ENCODE measurements at regions not wholly inside any gene's neighbourhood (a gene's known extent, or its start where the extent isn't known, plus 50 kb on each side); places are given as distances from the start of the nearest gene placed in this dataset.

DNA sequence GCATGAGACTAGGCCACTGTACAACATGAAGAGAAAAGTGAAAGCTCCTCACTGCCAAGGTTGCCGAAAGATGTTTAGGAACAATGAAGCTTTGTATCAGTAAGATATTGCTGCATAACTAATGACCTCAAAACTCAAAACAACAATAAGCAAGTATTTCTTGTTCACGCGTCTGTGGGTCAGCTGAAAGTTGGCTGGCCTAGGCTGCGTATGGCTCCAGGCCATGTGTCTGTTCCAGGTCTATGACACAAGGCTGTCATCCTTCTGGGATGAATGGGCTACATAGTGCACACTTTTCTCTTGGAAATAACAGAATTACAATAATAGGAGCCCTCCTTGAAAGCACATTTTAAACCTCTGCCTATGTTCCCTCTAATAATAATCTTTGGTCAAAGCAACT is 515.9 kb downstream of the PLPP3 start:
- CTCF ChIA-PET = no interaction called here
- POLR2A ChIA-PET = no interaction called here

DNA sequence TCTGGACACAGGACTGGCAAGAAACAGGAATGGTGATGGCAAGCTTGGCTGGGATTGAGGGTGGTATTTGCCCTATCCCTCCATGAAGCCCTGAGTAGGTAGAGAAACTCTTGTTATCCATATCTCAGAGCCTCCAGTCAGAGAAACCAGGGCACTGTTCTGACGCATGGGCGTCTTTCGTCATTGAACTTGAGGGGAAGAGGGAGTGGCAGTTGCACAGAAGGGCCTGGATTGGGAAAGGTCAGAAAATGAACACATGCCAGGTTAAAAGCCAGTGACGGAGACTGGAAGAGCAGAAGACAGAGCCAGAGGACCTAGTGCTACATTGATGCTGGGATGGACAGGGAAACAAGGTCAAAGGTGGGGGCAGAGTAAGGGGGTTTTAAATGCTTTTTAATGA is 516.7 kb downstream of the PLPP3 start:
- ChIA-PET POLR2A (no interaction called here), CTCF (no interaction called here)

DNA sequence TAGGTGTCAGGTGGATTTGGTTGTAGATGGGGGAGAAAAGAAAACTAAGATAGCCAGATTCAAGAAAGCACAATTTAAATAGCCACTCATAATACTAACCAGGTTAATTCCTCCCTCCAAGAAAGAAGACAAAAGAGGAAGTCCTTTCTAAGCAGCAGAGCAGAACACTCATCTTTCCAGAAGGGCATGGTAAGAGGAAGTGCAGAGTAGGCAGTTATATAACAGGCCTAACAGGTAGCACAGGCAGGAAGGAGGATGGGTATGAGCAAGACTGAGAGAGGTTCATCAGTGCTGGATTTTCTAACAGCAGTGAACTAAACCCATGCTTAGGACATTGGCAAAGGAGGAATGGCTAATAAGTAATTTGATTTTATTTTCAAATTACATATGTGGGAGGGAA is 517.5 kb downstream of the PLPP3 start:
- CTCF ChIA-PET = no interaction called here
- POLR2A ChIA-PET = no interaction called here

DNA sequence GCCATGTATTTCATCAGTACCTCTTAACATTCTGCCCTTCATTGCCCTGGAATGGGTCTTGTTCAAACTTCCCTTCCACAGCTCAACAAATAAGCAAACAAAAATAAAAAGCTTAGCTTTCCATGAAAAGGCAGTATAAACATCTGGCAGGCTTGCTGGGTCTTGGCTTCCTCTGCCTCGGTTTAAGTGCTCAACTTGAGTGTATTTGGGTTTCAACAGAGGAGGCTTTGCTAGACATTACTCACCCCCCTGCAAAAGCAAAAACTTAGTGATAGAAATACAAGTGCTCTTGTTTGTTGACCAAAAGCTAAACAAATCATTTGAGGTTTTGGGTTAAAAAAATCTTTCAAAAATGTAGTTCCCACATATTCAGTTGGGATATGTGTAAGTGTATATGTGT is 518.5 kb downstream of the PLPP3 start:
- ChIA-PET POLR2A (no interaction called here), CTCF (no interaction called here)

DNA sequence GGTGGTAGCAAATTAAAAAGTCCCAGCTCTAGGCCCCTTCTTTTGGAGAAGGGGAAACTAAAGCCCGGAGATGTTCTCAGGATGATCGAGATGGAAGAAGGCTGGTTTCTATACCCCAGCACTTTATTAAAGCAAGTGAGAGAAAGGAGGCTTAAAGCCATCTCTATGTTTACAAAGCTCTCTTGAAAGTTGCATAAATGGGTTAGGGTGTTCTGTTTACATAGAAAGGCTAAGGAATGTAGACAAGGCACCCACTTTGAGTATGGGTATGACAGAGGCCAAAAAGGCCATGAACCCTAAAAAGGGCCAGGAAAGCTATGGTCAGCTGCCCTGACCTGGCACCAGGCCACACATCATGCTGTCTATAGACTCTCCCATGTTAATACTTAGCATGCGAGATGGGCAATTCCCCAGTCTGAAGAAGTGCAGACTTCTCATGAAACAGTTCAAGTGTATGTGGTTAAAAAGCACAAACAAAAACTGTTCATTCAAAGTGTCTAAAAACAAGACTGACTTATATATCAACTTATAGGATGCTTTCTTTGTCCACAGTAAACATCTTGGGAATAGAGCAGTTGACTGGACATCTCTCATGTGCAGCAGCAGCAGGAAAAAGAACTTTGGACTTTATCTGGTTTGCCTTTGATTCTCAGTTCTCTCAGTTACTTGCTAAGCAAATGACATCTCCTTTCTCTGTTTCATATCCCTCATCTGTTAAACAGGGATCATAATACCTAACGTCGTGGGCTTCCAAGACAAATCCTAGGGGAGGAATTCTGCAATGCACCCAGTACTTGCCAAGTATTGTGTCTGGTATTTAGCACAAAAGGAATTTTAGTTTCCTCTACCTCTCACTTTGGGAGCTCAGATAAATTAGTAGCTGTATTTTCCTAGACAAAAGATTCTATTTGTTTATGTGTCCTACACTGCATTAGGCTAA is 521.6 kb downstream of the PLPP3 start:
- ChIA-PET CTCF (no interaction called here), POLR2A (no interaction called here)

GRCh38 chr1:56056438-56057287 is 522.7 kb downstream of the PLPP3 start:
- ChIA-PET POLR2A (no interaction called here), CTCF (no interaction called here)

- ChIA-PET CTCF (no interaction called here), POLR2A (no interaction called here)
Observed at GRCh38 chr1:56054959-56055358, 524.4 kb downstream of the PLPP3 start.

DNA sequence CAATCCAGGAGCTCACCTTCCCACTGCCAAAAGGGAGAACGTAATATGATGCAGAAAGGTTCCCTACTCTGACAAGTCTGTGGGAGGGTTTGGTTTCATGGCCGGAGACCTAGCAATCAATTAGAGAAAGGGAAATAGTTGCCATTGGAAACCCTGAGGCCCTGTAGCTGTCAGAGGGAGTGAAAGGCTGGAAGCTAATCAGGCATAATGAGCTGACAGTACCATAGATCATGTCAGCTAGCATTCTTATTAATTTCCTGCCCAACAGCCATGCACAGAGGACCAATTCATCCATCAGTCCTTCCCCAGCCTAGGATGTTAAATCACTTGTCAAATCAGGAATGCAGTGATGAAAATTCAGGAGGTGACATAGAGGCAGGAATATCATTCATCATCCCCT is 527.3 kb downstream of the PLPP3 start:
- ChIA-PET CTCF (no interaction called here), POLR2A (no interaction called here)

DNA sequence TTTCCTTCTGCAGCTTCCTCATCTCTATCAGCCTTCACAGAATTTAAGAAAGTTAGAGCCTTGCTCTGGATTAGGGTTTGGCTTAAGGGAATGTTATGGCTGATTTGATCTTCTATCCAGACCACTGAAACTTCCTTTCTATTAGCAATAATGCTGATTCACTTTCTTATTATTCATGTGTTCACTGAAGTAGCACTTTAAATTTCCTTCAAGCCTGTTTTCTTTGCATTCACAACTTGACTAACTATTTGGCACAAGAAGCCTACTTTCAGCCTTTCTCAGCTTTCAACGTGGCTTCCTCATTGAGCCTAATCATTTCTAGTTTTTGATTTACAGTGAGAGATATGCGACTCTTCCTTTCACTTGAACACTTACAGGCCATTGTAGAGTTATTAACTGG is 528.5 kb downstream of the PLPP3 start:
- POLR2A ChIA-PET = no interaction called here
- CTCF ChIA-PET = no interaction called here

DNA sequence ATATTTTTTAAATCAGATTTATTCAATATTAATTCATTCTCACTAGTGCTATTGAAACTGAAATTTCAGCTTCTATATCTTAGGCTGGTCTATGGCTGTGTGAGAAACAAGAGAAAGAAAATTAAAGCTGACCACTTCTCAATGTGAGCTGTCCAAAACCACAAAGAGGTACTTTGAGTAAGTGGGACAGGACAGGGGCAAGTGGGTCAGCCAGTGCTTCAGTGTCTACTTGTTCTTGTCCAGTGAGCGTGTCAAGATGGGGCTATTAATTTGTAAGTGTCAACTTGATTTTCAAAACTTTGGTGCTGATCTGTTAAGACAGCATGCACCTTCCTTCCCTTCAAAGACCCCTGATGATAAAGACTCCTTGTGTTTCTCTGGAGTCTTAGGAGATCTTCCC is 533.9 kb downstream of the PLPP3 start:
- POLR2A ChIA-PET = no interaction called here
- CTCF ChIA-PET = no interaction called here

DNA sequence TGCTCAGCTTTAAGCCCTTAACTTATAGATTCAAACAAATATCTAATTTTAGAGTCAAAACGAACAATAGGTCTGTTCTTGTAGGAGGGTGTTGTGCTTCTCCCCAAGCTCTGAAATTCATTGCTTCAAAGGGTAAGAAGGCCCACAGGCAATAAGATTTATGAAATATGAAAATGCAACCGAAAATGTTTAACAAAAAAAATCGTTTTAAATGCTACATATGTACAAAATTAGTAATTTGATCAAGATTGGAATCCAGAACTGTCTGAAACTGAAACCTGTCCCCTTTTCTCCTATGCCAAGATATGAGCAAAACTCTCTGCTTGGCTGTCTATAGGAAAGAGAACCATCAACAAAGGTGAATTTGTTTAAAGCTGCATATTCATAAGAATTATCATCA is 534.3 kb downstream of the PLPP3 start:
- CTCF ChIA-PET = no interaction called here
- POLR2A ChIA-PET = no interaction called here

DNA sequence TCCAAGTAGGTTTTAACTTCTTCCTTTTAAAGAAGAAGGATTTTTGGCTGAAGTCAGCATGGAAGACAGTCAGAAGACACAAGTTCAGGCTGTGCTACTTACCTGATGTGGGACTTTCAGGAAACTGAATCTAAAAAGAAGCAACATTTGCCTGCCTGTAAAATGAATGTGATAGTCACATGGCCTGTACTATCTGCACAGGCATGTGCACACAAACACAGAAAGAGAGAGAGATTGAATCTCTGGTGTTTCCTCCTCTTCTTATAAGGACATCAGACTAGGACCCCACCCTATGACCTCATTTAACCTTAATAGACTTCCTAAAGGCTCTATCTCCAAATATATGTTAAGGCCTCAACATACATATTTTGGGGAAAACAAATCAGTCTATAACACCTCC is 542.9 kb downstream of the PLPP3 start:
- ChIA-PET POLR2A (no interaction called here), CTCF (no interaction called here)

DNA sequence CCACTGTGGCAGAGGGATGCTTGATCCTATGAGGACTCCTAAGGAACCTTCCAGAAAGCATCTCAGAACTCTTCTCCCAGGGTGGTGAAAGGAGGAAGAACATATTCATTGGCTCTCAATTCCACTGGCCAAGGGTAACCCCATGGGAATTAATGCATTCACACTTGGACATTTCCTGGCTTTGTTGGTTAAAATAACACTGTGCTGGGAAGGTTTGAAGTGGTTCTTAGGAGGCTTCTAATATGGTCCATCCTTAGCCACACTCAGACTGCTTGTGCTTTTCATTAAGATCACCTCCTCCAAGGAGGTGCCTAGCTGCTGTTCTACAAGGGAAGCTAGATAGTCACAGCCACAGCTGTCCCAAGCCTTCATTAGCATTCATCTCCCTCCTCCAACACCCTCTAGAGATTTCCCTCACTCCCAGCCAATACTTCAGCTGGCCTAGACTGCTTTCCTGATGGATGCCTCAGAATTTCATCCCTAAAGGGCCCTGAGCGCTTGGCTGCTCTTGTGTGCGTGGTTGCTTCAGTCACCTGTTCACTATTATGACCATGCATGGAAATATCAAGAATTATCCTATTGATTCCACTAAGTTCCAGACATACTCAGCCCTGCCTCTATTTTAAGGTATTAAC is 544.4 kb downstream of the PLPP3 start:
- CTCF ChIA-PET = no interaction called here

DNA sequence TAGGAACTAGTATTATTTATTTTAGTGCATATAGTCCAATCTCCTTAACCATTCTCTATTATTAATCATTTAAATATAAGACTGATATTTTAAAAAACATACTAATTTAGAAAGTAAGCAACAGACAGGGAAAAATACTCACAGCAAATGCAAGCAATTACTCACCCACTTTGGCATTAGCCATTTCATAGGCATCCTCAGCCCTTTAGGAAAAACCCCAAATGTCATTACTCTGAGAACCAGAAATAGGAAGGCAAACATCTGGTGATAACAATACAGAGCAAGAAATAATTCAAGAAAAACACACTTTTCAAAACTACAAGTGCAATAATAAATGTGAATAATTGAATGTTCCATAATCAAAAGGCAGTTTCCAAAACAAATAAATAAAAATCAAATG is 545.1 kb downstream of the PLPP3 start:
- ChIA-PET POLR2A (no interaction called here), CTCF (no interaction called here)

More for the DNA sequence above, 544.4 kb downstream of the PLPP3 start:
- POLR2A ChIA-PET = no interaction called here

DNA sequence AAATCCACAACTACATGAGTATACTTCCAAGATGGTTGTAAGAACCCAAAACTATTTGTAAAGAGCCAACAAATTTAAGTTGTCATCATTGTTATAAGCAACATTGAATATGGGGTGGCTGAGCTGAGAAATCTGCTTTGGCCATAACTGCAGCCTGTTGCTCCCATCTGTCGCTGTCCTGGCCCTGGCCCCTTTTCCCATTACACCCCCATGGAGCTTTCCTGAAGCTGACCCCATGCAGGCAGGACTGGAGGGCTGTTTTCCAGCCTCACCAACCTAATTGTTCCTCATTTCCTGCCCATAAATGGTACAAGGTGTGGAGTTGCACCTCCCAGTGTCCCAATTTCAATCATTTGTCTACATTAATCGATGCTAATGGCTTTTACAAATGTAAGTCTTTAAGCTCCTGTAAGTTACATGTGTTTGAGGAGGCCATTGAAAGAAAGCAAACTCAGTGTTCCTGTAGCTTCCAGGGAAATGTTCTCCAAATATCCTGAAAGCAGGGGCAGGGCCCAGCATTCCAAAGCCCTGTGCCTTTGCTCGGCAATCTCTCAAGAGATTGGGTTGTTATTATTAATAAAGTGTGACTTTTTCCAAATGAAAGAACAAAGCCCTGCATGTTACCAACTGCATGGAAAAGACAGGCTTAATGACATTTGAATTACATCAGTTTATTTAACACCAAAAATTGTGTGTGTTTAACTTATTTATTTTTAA is 545.9 kb downstream of the PLPP3 start:
- CTCF ChIA-PET = no interaction called here
- POLR2A ChIA-PET = no interaction called here

DNA sequence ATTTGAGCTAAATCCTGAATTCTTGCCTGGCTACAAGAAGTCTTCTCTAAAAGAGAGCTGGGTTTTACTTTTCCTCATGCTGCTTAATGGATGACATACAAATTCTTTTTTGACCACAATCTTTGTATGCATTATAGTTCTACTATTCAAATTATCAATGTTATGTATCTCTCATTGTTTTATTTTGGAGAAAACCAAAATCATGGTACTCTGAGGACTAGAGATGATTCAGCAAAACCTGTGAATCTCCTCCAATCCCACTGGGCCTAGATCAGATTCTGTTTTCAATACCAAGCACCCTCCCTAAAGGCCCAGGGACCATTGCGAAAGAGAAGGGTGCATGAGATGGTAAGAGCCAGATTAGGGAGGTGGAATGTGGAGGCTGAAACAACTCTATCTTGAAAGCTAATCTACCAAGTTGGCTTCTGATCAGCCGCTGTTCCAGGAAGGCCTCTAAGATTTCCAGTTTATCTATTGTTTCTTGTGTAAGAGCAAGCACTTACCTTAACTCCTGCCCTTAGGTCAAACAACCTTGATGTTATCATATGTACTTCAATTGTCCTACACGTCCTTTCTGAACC is 547.2 kb downstream of the PLPP3 start:
- ChIA-PET POLR2A (no interaction called here), CTCF (no interaction called here)

GRCh38 chr1:56031001-56031400 is 548.4 kb downstream of the PLPP3 start:
- CTCF ChIA-PET = no interaction called here
- POLR2A ChIA-PET = no interaction called here

DNA sequence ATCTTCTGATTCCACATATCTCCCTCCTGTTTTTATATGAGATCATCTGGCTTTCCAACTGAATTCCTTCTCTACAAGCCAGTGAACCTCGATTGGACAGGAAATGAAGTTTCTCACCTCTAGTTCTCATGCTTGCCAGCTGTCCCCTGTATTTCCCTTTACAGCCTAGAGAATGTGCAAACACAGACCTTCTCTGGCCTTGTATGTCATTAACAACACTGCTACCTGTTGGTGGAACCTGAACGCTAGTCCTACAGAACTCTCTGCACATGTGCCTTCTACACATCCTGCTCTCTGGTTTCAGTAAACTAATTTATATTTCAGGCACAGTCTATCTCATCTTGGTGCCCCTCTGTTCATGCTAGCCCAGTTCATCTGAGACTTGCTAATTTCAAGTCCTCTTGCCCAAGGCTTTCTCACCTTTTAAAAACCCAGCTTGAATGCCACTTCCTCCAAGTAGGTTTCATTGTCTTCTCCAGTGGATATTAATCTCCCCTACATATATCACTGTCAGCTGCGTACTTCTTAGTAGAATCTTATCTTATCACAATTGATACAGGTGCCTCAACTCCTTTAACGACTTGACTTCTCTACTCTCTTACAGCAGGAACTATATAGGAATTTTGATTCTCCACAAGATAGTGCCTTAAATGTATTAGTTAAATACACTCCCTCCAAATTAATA is 549.9 kb downstream of the PLPP3 start:
- POLR2A ChIA-PET = no interaction called here

DNA sequence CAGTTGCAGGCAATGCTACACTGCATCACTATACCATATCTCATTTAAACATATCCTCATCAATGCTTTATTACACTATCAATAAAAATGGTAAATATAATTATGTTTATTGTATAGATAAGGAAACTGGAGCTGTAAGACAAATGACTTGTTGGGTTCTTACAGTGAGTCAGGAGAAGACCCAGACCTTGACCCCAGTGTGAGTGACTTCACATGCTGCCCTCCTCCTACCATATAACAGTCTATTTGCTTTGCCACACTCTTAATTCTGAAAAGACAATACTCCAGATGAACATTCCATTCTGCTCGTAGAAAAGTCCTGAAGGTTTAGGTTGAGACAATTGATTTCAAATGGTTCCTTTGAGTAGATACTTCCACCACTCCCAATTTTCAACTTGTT is 550.5 kb downstream of the PLPP3 start:
- ChIA-PET POLR2A (no interaction called here), CTCF (no interaction called here)

More for the DNA sequence above, 549.9 kb downstream of the PLPP3 start:
- CTCF ChIA-PET = no interaction called here

All from activated CD8-positive, alpha-beta memory T cell treated with anti-CD3 and anti-CD28 coated beads for 36 hours (primary cell).